ENCODE measurements at regions not wholly inside any gene's neighbourhood (a gene's known extent, or its start where the extent isn't known, plus 50 kb on each side); places are given as distances from the start of the nearest gene placed in this dataset.

- 67% methylated on average over 4 of the region's 4 CpGs for WGBS
- Histone ChIP-seq H3K27me3 (no peaks in the 10 kb centered on the region), H3K9me3 (no peaks in the 10 kb centered on the region), H3K36me3 (no peaks in the 10 kb centered on the region), H3K27ac (no peak overlapping the region), H3K4me1 (no peaks in the 10 kb centered on the region), H3K4me3 (no peak overlapping the region)
- TF ChIP-seq CTCF (IDR thresholded peaks at IDR 0.05) = no peak
- no peak for TF ChIP-seq POLR2A (IDR thresholded peaks at IDR 0.05)
- no peak for TF ChIP-seq EP300 (IDR thresholded peaks at IDR 0.05)
- no peak for TF ChIP-seq POLR2AphosphoS5 (IDR thresholded peaks at IDR 0.05)
- DNase-seq (ENCODE audit: low spot score in 2 of 2) = no peak
Observed at GRCh38 chr14:29454026-29454693, 473.5 kb downstream of the PRKD1 start.

- Histone ChIP-seq H3K27me3 (no peaks in the 10 kb centered on the region), H3K36me3 (no peaks in the 10 kb centered on the region), H3K9me3 (no peaks in the 10 kb centered on the region), H3K4me3 (no peak overlapping the region), H3K27ac (no peak overlapping the region), H3K4me1 (no peaks in the 10 kb centered on the region)
- TF ChIP-seq EP300 (IDR thresholded peaks at IDR 0.05) = no peak
- no peak for TF ChIP-seq POLR2AphosphoS5 (IDR thresholded peaks at IDR 0.05)
- TF ChIP-seq POLR2A (IDR thresholded peaks at IDR 0.05) = no peak
- TF ChIP-seq CTCF (IDR thresholded peaks at IDR 0.05) = no peak
- 83% methylated on average over 1 of the region's 1 CpG for WGBS
- no peak for DNase-seq (ENCODE audit: low spot score in 2 of 2)
Observed at GRCh38 chr14:29458547-29458946, 469.1 kb downstream of the PRKD1 start.

- no peaks in the 10 kb centered on the region for H3K27me3 ChIP-seq
- H3K27ac ChIP-seq = no peak overlapping the region
- no peaks in the 10 kb centered on the region for H3K36me3 ChIP-seq
- 67% methylated on average over 5 of the region's 5 CpGs for WGBS
- no peaks in the 10 kb centered on the region for H3K9me3 ChIP-seq
- H3K4me1 ChIP-seq = no peaks in the 10 kb centered on the region
- no peak overlapping the region for H3K4me3 ChIP-seq
- TF ChIP-seq EP300 (IDR thresholded peaks at IDR 0.05) (no peak), POLR2AphosphoS5 (IDR thresholded peaks at IDR 0.05) (no peak), CTCF (IDR thresholded peaks at IDR 0.05) (no peak), POLR2A (IDR thresholded peaks at IDR 0.05) (no peak)
- DNase-seq (ENCODE audit: low spot score in 2 of 2) = no peak
Observed at GRCh38 chr14:29459531-29459930, 468.1 kb downstream of the PRKD1 start.

- H3K9me3 ChIP-seq = no peaks in the 10 kb centered on the region
- DNase-seq (ENCODE audit: low spot score in 2 of 2) = no peak
- no peak for TF ChIP-seq POLR2A (IDR thresholded peaks at IDR 0.05)
- TF ChIP-seq CTCF (IDR thresholded peaks at IDR 0.05) = no peak
- TF ChIP-seq EP300 (IDR thresholded peaks at IDR 0.05) = no peak
- TF ChIP-seq POLR2AphosphoS5 (IDR thresholded peaks at IDR 0.05) = no peak
- H3K27me3 ChIP-seq = no peaks in the 10 kb centered on the region
- 53% methylated on average over 4 of the region's 4 CpGs for WGBS
- H3K27ac ChIP-seq = no peak overlapping the region
- H3K36me3 ChIP-seq = no peaks in the 10 kb centered on the region
- no peaks in the 10 kb centered on the region for H3K4me1 ChIP-seq
- no peak overlapping the region for H3K4me3 ChIP-seq
Observed at GRCh38 chr14:29459969-29460560, 467.6 kb downstream of the PRKD1 start.

- Histone ChIP-seq H3K27me3 (no peaks in the 10 kb centered on the region), H3K4me1 (no peaks in the 10 kb centered on the region), H3K27ac (no peak overlapping the region), H3K4me3 (no peak overlapping the region), H3K36me3 (no peaks in the 10 kb centered on the region), H3K9me3 (no peaks in the 10 kb centered on the region)
- TF ChIP-seq CTCF (IDR thresholded peaks at IDR 0.05) (no peak), POLR2AphosphoS5 (IDR thresholded peaks at IDR 0.05) (no peak), POLR2A (IDR thresholded peaks at IDR 0.05) (no peak), EP300 (IDR thresholded peaks at IDR 0.05) (no peak)
- 63% methylated on average over 6 of the region's 6 CpGs for WGBS
- no peak for DNase-seq (ENCODE audit: low spot score in 2 of 2)
Observed at GRCh38 chr14:29461101-29461500, 466.5 kb downstream of the PRKD1 start.

Data from suprapubic skin (tissue), 4 donors.